Prostate gland (tissue), 2 donors: ENCODE measurements at regions not wholly inside any gene's neighbourhood (a gene's known extent, or its start where the extent isn't known, plus 50 kb on each side); places are given as distances from the start of the nearest gene placed in this dataset.

Experiments used
- DNase-seq: peaks from one replicate; pipeline ENCODE4 v3.0.0-alpha.2; 2019; ENCODE audit warnings: low spot score
- H3K27ac ChIP-seq, 2 donors: fragments of 200-600 bp; sonication (generic); 2 replicates each; pipeline ENCODE4 v1.5.1; 2017 to 2019
- H3K27me3 ChIP-seq: fragments of 200-600 bp; sonication (generic); replicated peaks from 2 replicates; pipeline ENCODE4 v1.5.1; 2019; ENCODE audit not compliant: insufficient read depth
- H3K36me3 ChIP-seq, 2 donors: fragments of 200-600 bp; sonication (generic); 1 replicate in 1 of 2; 2 replicates in 1 of 2; pipeline versions ENCODE4 v1.5.1 to v1.8.1; 2017 to 2019
- H3K4me1 ChIP-seq: fragments of 200-600 bp; sonication (generic); replicated peaks from 2 replicates; pipeline ENCODE4 v1.5.1; 2019
- H3K4me3 ChIP-seq, 2 donors: fragments of 200-600 bp; sonication (generic); 2 replicates each; pipeline ENCODE4 v1.5.1; 2017 to 2019
- H3K9me3 ChIP-seq: fragments of 200-600 bp; sonication (generic); 2 replicates; pipeline ENCODE4 v1.5.1; 2017
- CTCF ChIP-seq, 4 experiments: fragments of 200-600 bp in 2 of 4; fragments of 450-650 bp in 2 of 4; sonication (generic) in 2 of 4; IDR thresholded peaks; 1 replicate in 3 of 4; 2 replicates in 1 of 4; pipeline ENCODE4 v1.5.1; 2016 to 2019; ENCODE audit warnings: antibody characterized with exemption in 4 of 4, mild to moderate bottlenecking in 2 of 4, moderate library complexity in 2 of 4
- POLR2A ChIP-seq: fragments of 450-650 bp; IDR thresholded peaks from one replicate; pipeline ENCODE4 v1.6.1; 2016; ENCODE audit warnings: antibody characterized with exemption, mild to moderate bottlenecking
- POLR2AphosphoS5 ChIP-seq: sonication (generic); formaldehyde crosslinking; IDR thresholded peaks from one replicate; pipeline ENCODE4 v1.6.1; 2017; ENCODE audit warnings: antibody characterized with exemption
- WGBS: methylation state at CpG from one replicate; pipeline ENCODE4 v1.1.5; 2018; 5-methylcytosine and 5-hydroxymethylcytosine counted together
- intact Hi-C: fragments of 100-400 bp; cut with DNase I; formaldehyde crosslinking; loops from one replicate; pipeline ENCODE4 v1.14.2; 2022

GRCh38 chrX:27404366-27404765, 58.8 kb downstream of the PPP4R3C start:
- 76% methylated on average over 5 of the region's 5 CpGs for WGBS
- Histone ChIP-seq H3K27me3 (no peaks in the 10 kb centered on the region), H3K4me3 (no peak overlapping the region), H3K9me3 (no peaks in the 10 kb centered on the region), H3K36me3 (no peaks in the 10 kb centered on the region), H3K4me1 (no peaks in the 10 kb centered on the region), H3K27ac (no peak overlapping the region)
- TF ChIP-seq POLR2AphosphoS5 = no peak
- no peak for TF ChIP-seq CTCF (IDR thresholded peaks at IDR 0.05)
- TF ChIP-seq POLR2A = no peak
- intact Hi-C loops = no loop called here
- no peak for DNase-seq

- no peak overlapping the region for H3K27ac ChIP-seq
- H3K27me3 ChIP-seq = no peaks in the 10 kb centered on the region
- H3K9me3 ChIP-seq = no peaks in the 10 kb centered on the region
- H3K4me1 ChIP-seq = no peaks in the 10 kb centered on the region
- no peaks in the 10 kb centered on the region for H3K36me3 ChIP-seq
- no peak overlapping the region for H3K4me3 ChIP-seq
- no peak for TF ChIP-seq POLR2AphosphoS5
- TF ChIP-seq CTCF (IDR thresholded peaks at IDR 0.05) = no peak
- no peak for TF ChIP-seq POLR2A
- no peak for DNase-seq
- intact Hi-C loops = no loop called here
Measured at GRCh38 chrX:27399146-27399456, 64.0 kb downstream of the PPP4R3C start.

GRCh38 chrX:27391623-27392022, 71.5 kb downstream of the PPP4R3C start:
- 67% methylated on average over 4 of the region's 4 CpGs for WGBS
- Histone ChIP-seq H3K9me3 (no peaks in the 10 kb centered on the region), H3K4me1 (no peaks in the 10 kb centered on the region), H3K27ac (no peak overlapping the region), H3K36me3 (no peaks in the 10 kb centered on the region), H3K27me3 (no peaks in the 10 kb centered on the region), H3K4me3 (no peak overlapping the region)
- DNase-seq = no peak
- TF ChIP-seq CTCF (IDR thresholded peaks at IDR 0.05) (no peak), POLR2A (no peak), POLR2AphosphoS5 (no peak)
- intact Hi-C loops = no loop called here

- H3K36me3 ChIP-seq = no peaks in the 10 kb centered on the region
- no peaks in the 10 kb centered on the region for H3K9me3 ChIP-seq
- H3K27ac ChIP-seq = no peak overlapping the region
- DNase-seq = no peak
- 91% methylated on average over 3 of the region's 11 CpGs for WGBS
- no peaks in the 10 kb centered on the region for H3K4me1 ChIP-seq
- no peak for TF ChIP-seq POLR2A
- H3K4me3 ChIP-seq = no peak overlapping the region
- intact Hi-C loops = no loop called here
- H3K27me3 ChIP-seq = no peaks in the 10 kb centered on the region
Measured at GRCh38 chrX:27381419-27381818, 81.7 kb downstream of the PPP4R3C start.

- WGBS = 68% methylated on average over 8 of the region's 12 CpGs
- DNase-seq = no peak
- Histone ChIP-seq H3K4me3 (no peak overlapping the region), H3K36me3 (no peaks in the 10 kb centered on the region), H3K9me3 (no peaks in the 10 kb centered on the region), H3K27ac (no peak overlapping the region), H3K27me3 (no peaks in the 10 kb centered on the region), H3K4me1 (no peaks in the 10 kb centered on the region)
- no peak for TF ChIP-seq POLR2AphosphoS5
- no peak for TF ChIP-seq CTCF (IDR thresholded peaks at IDR 0.05)
- TF ChIP-seq POLR2A = no peak
- intact Hi-C loops = no loop called here
Measured at GRCh38 chrX:27380163-27380845, 82.8 kb downstream of the PPP4R3C start.
